ENCODE measurements at regions not wholly inside any gene's neighbourhood (a gene's known extent, or its start where the extent isn't known, plus 50 kb on each side); places are given as distances from the start of the nearest gene placed in this dataset.
"Not testable (repeated sequence)": the region's sequence is repeated elsewhere in the genome, so short reads cannot be mapped to it uniquely, and the experiment has no call there.

DNA sequence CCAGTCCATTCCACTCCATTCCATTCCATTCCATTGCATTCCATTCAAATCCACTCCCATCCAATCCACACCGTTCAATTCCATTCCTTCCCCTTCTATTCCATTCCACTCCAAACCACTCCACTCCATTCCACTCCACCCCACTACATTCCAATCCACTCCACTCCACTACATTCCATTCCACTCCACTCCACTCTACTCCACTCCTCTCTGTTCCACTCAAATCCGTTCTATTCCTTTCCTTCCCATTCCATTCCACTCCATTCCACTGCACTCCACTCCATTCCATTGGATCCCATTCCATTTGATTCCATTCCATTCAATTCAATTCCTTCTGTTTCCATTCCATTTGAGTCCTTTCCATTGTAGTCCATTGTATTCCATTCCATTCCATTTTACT lies 2568.3 kb upstream of the TPTE start:
- DNase-seq (ENCODE audit: missing footprints) (no peak), ATAC-seq (no peak)
- intact Hi-C loops (cut with DNase I) = no loop called here

DNA sequence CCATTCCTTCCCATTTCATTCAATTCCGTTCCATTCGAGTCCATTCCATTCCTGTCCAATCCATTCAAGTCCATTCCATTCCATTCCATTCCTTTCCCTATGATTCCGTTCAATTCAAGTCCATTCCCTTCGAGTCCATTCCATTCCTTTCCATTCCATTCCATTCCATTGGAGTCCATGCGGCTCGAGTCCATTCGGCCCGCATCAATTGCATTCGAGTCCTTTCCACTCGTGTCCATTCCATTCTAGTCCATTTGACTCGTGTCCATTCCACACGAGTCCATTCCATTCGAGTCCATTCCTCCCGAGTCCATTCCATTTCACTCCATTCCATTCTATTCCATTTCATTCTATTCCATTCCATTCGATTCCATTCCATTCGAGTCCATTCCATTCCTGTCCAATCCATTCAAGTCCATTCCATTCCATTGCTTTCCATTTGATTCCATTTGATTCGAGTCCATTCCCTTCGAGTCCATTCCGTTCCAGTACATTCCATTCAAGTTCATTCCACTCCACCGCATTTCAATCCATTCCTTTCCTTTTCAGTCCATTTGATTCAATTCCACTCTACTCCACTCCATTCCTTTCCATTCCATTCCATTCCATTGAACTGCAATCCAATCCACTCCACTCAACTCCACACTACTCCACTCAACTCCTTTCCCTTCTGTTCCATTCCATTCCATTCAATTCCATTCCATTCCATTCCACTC lies 2565.9 kb upstream of the TPTE start:
- intact Hi-C loops (cut with DNase I) = not testable (repeated sequence)
- ATAC-seq = peak; percentile 2

DNA sequence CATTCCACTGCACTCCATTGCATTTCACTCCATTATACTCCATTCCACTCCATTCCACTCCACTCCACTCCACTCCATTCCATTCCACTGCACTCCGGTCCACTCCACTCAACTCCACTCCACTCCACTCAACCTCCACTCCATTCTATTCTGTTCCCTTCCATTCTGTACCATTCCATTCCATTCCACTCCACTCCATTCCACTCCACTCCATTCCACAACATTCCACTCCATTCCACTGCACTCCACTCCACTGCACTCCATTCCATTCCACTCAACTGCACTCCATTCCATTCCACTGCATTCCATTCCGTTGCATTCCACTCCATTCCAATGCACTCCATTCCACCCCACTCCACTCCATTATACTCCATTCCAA lies 2565.3 kb upstream of the TPTE start:
- DNase-seq (ENCODE audit: missing footprints); intact Hi-C loops (cut with DNase I): not testable (repeated sequence)
- peak; percentile 33 for ATAC-seq

More for the DNA sequence above, 2565.9 kb upstream of the TPTE start:
- peak; percentile 37 for DNase-seq (ENCODE audit: missing footprints)

DNA sequence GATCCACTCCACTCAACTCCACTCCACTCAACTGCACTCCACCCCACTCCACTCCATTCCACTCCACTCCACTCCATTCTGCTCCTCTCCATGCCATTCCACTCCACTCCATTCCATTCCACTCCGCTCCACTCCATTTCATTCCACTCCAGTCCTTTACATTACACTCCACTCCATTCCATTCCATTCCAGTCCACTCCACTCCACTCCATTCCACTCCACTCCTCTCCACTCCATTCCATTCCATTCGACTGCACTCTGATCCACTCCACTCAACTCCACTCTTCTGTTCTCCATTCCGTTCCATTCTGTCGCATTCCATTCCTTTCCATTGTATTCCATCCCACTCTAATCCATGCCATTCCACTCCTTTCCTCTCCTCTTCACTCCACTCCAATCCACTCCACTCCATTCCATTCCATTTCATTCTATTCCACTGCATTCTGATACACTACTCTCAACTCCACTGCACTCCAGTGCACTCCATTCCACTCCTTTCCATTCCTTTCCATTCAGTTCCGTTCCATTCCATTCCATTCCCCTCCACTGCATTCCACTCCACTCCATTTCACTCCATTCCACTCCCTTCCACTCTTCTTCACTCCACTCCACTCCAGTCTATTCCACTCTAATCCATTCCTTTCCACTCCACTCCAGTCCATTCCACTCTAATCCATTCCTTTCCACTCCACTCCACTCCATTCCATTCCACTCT lies 2564.2 kb upstream of the TPTE start:
- intact Hi-C loops (cut with DNase I); DNase-seq (ENCODE audit: missing footprints): not testable (repeated sequence)
- ATAC-seq = peak; percentile 14

DNA sequence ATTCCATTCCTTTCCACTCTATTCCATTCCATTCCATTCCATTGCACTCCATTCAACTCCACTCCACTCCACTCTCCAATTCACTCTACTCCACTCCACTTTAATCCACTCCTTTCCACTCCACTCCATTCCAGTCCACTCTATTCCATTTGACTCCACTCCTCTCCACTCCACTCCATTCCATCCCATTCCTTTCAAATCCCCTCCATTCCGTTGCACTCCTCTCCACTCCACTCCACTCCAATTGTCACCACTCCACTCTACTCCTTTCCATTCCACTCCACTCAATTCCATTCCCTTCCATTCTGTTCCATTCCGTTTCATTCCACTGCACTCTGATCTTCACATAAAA lies 2563.7 kb upstream of the TPTE start:
- ATAC-seq (peak; percentile 47), DNase-seq (ENCODE audit: missing footprints) (no peak)
- intact Hi-C loops (cut with DNase I) = no loop called here
